ENCODE measurements at regions not wholly inside any gene's neighbourhood (a gene's known extent, or its start where the extent isn't known, plus 50 kb on each side); places are given as distances from the start of the nearest gene placed in this dataset.

DNA sequence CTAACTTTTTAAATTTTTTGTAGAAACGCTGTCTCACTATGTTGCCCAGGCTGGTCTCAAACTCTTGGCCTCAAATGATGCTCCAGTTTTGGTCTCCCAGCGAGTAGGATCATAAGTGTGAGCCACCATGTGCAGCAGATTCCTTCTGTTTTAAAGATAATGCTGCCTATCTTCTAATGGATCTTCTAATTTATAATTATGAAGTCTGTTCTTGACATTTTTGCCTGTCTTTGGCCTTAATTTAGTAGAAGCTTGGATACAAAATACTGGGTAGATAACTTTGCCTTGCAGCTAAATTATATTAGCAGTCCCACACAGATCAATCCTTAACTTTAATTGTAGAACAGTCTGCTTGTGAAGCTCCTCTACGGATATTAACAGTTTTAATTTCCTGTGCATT lies 566.6 kb upstream of the CDH8 start:
- TF ChIP-seq, protein P1, sequence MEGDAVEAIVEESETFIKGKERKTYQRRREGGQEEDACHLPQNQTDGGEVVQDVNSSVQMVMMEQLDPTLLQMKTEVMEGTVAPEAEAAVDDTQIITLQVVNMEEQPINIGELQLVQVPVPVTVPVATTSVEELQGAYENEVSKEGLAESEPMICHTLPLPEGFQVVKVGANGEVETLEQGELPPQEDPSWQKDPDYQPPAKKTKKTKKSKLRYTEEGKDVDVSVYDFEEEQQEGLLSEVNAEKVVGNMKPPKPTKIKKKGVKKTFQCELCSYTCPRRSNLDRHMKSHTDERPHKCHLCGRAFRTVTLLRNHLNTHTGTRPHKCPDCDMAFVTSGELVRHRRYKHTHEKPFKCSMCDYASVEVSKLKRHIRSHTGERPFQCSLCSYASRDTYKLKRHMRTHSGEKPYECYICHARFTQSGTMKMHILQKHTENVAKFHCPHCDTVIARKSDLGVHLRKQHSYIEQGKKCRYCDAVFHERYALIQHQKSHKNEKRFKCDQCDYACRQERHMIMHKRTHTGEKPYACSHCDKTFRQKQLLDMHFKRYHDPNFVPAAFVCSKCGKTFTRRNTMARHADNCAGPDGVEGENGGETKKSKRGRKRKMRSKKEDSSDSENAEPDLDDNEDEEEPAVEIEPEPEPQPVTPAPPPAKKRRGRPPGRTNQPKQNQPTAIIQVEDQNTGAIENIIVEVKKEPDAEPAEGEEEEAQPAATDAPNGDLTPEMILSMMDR (IDR thresholded peaks at IDR 0.05; ENCODE audit: insufficient read depth, low read length) = no peak
- TF ChIP-seq POLR2AphosphoS5 (IDR thresholded peaks at IDR 0.05; ENCODE audit: low read depth) (no peak), GABPA (IDR thresholded peaks at IDR 0.05; ENCODE audit: low read depth) (no peak), SPI1 (IDR thresholded peaks at IDR 0.05; ENCODE audit: borderline replicate concordance, low read depth) (no peak)
- TF ChIP-seq, protein P2, sequence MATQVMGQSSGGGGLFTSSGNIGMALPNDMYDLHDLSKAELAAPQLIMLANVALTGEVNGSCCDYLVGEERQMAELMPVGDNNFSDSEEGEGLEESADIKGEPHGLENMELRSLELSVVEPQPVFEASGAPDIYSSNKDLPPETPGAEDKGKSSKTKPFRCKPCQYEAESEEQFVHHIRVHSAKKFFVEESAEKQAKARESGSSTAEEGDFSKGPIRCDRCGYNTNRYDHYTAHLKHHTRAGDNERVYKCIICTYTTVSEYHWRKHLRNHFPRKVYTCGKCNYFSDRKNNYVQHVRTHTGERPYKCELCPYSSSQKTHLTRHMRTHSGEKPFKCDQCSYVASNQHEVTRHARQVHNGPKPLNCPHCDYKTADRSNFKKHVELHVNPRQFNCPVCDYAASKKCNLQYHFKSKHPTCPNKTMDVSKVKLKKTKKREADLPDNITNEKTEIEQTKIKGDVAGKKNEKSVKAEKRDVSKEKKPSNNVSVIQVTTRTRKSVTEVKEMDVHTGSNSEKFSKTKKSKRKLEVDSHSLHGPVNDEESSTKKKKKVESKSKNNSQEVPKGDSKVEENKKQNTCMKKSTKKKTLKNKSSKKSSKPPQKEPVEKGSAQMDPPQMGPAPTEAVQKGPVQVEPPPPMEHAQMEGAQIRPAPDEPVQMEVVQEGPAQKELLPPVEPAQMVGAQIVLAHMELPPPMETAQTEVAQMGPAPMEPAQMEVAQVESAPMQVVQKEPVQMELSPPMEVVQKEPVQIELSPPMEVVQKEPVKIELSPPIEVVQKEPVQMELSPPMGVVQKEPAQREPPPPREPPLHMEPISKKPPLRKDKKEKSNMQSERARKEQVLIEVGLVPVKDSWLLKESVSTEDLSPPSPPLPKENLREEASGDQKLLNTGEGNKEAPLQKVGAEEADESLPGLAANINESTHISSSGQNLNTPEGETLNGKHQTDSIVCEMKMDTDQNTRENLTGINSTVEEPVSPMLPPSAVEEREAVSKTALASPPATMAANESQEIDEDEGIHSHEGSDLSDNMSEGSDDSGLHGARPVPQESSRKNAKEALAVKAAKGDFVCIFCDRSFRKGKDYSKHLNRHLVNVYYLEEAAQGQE (IDR thresholded peaks at IDR 0.05; ENCODE audit: insufficient replicate concordance, low read depth) = no peak

Data from HL-60 (cell line).